Spleen (tissue), 7 donors: ENCODE measurements at regions not wholly inside any gene's neighbourhood (a gene's known extent, or its start where the extent isn't known, plus 50 kb on each side); places are given as distances from the start of the nearest gene placed in this dataset.

Source experiments
- CTCF ChIP-seq, 11 experiments: fragments of 200-600 bp in 7 of 11; fragments of 450-650 bp in 4 of 11; sonication (generic) in 4 of 11; IDR thresholded peaks in 8 of 11; conservative IDR thresholded peaks in 3 of 11; 1 replicate in 7 of 11; 2 replicates in 4 of 11; pipeline versions ENCODE4 v1.4.0 to v1.8.0; 2016 to 2021; ENCODE audit warnings: antibody characterized with exemption in 11 of 11, inconsistent platforms in 4 of 11, mild to moderate bottlenecking in 1 of 11
- POLR2A ChIP-seq, 3 donors: fragments of 450-650 bp; IDR thresholded peaks; one replicate each; pipeline ENCODE4 v1.5.1; 2017; ENCODE audit warnings: antibody characterized with exemption in 3 of 3, mild to moderate bottlenecking in 1 of 3
- donor health status: DM: no; HTN: no; CAD: no; lungs with moderate emphysema.
- donor health status: DM: no; HTN: no; CAD: no.
- donor health status: DM: no; HTN: no; CAD: no.

DNA sequence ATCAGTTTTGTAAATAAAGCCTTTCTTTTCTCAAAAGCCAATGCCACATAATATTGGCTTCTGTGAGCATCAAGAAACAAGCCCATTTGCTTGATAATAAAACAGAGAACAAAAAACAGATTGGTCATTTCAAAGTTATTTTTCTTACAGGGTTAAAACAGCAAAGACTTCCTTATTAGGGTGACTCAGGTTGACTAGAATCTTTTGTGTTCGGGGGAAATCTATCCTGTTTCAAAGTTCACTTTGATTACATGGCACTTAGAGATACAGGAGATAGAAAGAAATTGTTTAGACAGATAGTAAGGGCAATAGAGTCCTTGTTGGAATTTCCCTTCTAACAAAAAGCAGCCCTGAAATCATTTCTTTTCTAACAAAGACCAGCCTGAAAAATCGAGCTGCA, 170.0 kb upstream of the GLRA2 start:
- no peak for TF ChIP-seq CTCF (IDR thresholded peaks at IDR 0.05 in 8 of 11, conservative IDR thresholded peaks at IDR 0.05 in 3 of 11)
- TF ChIP-seq POLR2A (IDR thresholded peaks at IDR 0.05) = no peak
